K562 (cell line): ENCODE measurements at regions not wholly inside any gene's neighbourhood (a gene's known extent, or its start where the extent isn't known, plus 50 kb on each side); places are given as distances from the start of the nearest gene placed in this dataset.

Experiments
- ATAC-seq: fragments of 200-7000 bp; cut with Tn5 transposase; 3 replicates; pipeline ENCODE4 v1.9.1; 2020; ENCODE audit warnings: moderate library complexity
- BruUV-seq: library from RNA; stranded (reverse); fragments of 400-500 nt; replicated peaks from 2 replicates; lab custom pipeline; 2021; lab: Mats Ljungman, UMichigan
- CTCF ChIA-PET: fragments of 300-600 bp; formaldehyde crosslinking; extraction: SDS; loops from one replicate; lab custom pipeline; 2021; ENCODE audit warnings: low intra/inter-chr PET ratio; lab: Yijun Ruan, JAX
- POLR2A ChIA-PET: fragments of 300-600, 350-650 bp; sonication (Branson Sonifier 250); formaldehyde crosslinking; extraction: SDS; loops from one replicate; lab custom pipeline; 2021; ENCODE audit warnings: antibody characterized with exemption, inconsistent platforms; lab: Yijun Ruan, JAX
- DNase-seq, 4 experiments: peaks; one replicate each; pipeline versions ENCODE4 v3.0.0 to v3.0.0-alpha.2; 2011 to 2018; ENCODE audit warnings: low spot score in 3 of 4, mixed read lengths in 3 of 4; ENCODE audit errors: extremely low read depth in 1 of 4
- FAIRE-seq: peaks from 2 replicates; lab custom pipeline; 2011; peaks lifted over from hg19 to GRCh38; lab: Jason Lieb, UNC
- H2AFZ ChIP-seq: 2 replicates; pipeline ENCODE4 v1.6.0; 2011; ENCODE audit warnings: low read depth, low read length, control low read depth, inconsistent platforms
- H3K27ac ChIP-seq: fragments of 200-600 bp; 3 replicates; pipeline ENCODE4 v1.8.0; 2011; ENCODE audit warnings: low read depth, mild to moderate bottlenecking, control low read depth, inconsistent platforms, low read length, moderate library complexity, mixed read lengths; ENCODE audit errors: extremely low read depth
- H3K27me3 ChIP-seq, 2 experiments: fragments of 300-600 bp in 1 of 2; 2 replicates in 1 of 2; 3 replicates in 1 of 2; pipeline versions ENCODE4 v1.6.0 to v1.8.0; 2011; ENCODE audit warnings: inconsistent platforms in 2 of 2, low read length in 2 of 2, mild to moderate bottlenecking in 1 of 2, mixed read lengths in 1 of 2, moderate library complexity in 1 of 2; ENCODE audit not compliant: control insufficient read depth in 2 of 2, insufficient read depth in 2 of 2
- H3K36me3 ChIP-seq: fragments of 300-600 bp; 3 replicates; pipeline ENCODE4 v1.8.0; 2011; ENCODE audit warnings: mild to moderate bottlenecking, low read length, inconsistent platforms; ENCODE audit not compliant: control insufficient read depth, insufficient read depth
- H3K4me1 ChIP-seq, 2 experiments: fragments of 200-600 bp in 1 of 2; replicated peaks in 1 of 2; 2 replicates in 1 of 2; 3 replicates in 1 of 2; pipeline versions ENCODE4 v1.5.1 to v1.8.0; 2011; ENCODE audit warnings: inconsistent platforms in 2 of 2, low read length in 2 of 2, mild to moderate bottlenecking in 1 of 2, mixed read lengths in 1 of 2, moderate library complexity in 1 of 2; ENCODE audit not compliant: control insufficient read depth in 2 of 2, insufficient read depth in 2 of 2
- H3K4me2 ChIP-seq: 2 replicates; pipeline ENCODE4 v1.6.1; 2011; ENCODE audit warnings: low read length, control low read depth, inconsistent platforms, mixed read lengths; ENCODE audit not compliant: insufficient read depth
- H3K4me3 ChIP-seq: fragments of 200-600 bp; sonication (generic), shearing (Covaris generic); 2 replicates; pipeline ENCODE4 v1.5.1; 2016; ENCODE audit warnings: control low read depth, inconsistent platforms
- H3K79me2 ChIP-seq: fragments of 200-600 bp; 3 replicates; pipeline ENCODE4 v1.8.0; 2011; ENCODE audit warnings: low read length, inconsistent platforms; ENCODE audit not compliant: control insufficient read depth, insufficient read depth
- H3K9ac ChIP-seq, 2 experiments: 2 replicates each; pipeline versions ENCODE4 v1.6.0 to v1.6.1; 2011; ENCODE audit warnings: low read depth in 2 of 2, low read length in 2 of 2, control low read depth in 1 of 2, inconsistent platforms in 1 of 2, mild to moderate bottlenecking in 1 of 2, mixed read lengths in 1 of 2; ENCODE audit not compliant: insufficient read depth in 1 of 2
- H3K9me1 ChIP-seq: one replicate; pipeline ENCODE4 v1.6.0; 2011; ENCODE audit warnings: inconsistent platforms, mild to moderate bottlenecking, low read length, moderate library complexity; ENCODE audit not compliant: control insufficient read depth, insufficient read depth
- H3K9me3 ChIP-seq: replicated peaks from 2 replicates; pipeline ENCODE4 v1.5.1; 2011; ENCODE audit warnings: low read depth, low read length, inconsistent platforms; ENCODE audit not compliant: control insufficient read depth, insufficient read depth
- H4K20me1 ChIP-seq: replicated peaks from 2 replicates; pipeline ENCODE4 v1.6.1; 2011; ENCODE audit warnings: low read length, inconsistent platforms, mixed read lengths; ENCODE audit not compliant: control insufficient read depth, insufficient read depth
- CREM ChIP-seq: IDR thresholded peaks from 2 replicates; pipeline ENCODE4 v1.6.1; 2014; ENCODE audit warnings: antibody characterized with exemption, low read depth
- ESRRB ChIP-seq: fragments of 250-450 bp; sonication (Bioruptor Pico); IDR thresholded peaks from 2 replicates; pipeline ENCODE4 v1.5.0; 2020; ENCODE audit warnings: mild to moderate bottlenecking, moderate library complexity, borderline replicate concordance
- KLF13 ChIP-seq: fragments of 450-650 bp; IDR thresholded peaks from 2 replicates; pipeline ENCODE4 v1.6.1; 2016; ENCODE audit warnings: missing genetic modification characterization, low read depth, mild to moderate bottlenecking, missing compliant biosample characterization, moderate library complexity, borderline replicate concordance
- PHB ChIP-seq: fragments of 250-450 bp; sonication (Bioruptor Pico); IDR thresholded peaks from 2 replicates; pipeline ENCODE4 v1.5.0; 2021
- PHF20 ChIP-seq: fragments of 450-650 bp; IDR thresholded peaks from 2 replicates; pipeline ENCODE4 v1.6.1; 2018; ENCODE audit not compliant: partially characterized antibody
- SMARCA4 ChIP-seq: fragments of 450-650 bp; IDR thresholded peaks from 2 replicates; pipeline ENCODE4 v1.6.1; 2016
- SMARCB1 ChIP-seq: IDR thresholded peaks from 2 replicates; pipeline ENCODE4 v1.6.1; 2011; ENCODE audit warnings: improper control_type of control experiment, low read depth; ENCODE audit not compliant: insufficient read length
- ZBTB17 ChIP-seq: fragments of 450-650 bp; formaldehyde crosslinking; IDR thresholded peaks from 2 replicates; pipeline ENCODE4 v1.4.0; 2020; ENCODE audit warnings: mild to moderate bottlenecking
- ZNF668 ChIP-seq: fragments of 250-450 bp; sonication (Bioruptor Pico); IDR thresholded peaks from 2 replicates; pipeline ENCODE4 v1.8.0; 2022; ENCODE audit warnings: mild to moderate bottlenecking, inconsistent platforms
- WGBS: fragments of 100-300 bp; shearing (Covaris generic); methylation state at CpG from one replicate; pipeline ENCODE4 v1.1.6; 2016; ENCODE audit warnings: low coverage, mixed read lengths; ENCODE audit not compliant: insufficient coverage; ENCODE audit errors: missing lambda C conversion rate; 5-methylcytosine and 5-hydroxymethylcytosine counted together
- in situ Hi-C: fragments of 300-500 bp; cut with MboI; formaldehyde crosslinking; loops from 4 replicates; pipeline ENCODE4 v1.15.0; 2018; ENCODE audit warnings: inconsistent platforms, mixed read lengths
- intact Hi-C: fragments of 100-400 bp; cut with micrococcal nuclease; formaldehyde crosslinking; loops from 2 replicates; pipeline ENCODE4 v1.14.2; 2022
- TF ChIP-seq, protein P1 (sequence below): fragments of 200-600 bp; sonication (generic); IDR thresholded peaks from one replicate; pipeline ENCODE4 v1.6.1; 2012; ENCODE audit warnings: mild to moderate bottlenecking, low read depth, low read length, inconsistent platforms

DNA sequence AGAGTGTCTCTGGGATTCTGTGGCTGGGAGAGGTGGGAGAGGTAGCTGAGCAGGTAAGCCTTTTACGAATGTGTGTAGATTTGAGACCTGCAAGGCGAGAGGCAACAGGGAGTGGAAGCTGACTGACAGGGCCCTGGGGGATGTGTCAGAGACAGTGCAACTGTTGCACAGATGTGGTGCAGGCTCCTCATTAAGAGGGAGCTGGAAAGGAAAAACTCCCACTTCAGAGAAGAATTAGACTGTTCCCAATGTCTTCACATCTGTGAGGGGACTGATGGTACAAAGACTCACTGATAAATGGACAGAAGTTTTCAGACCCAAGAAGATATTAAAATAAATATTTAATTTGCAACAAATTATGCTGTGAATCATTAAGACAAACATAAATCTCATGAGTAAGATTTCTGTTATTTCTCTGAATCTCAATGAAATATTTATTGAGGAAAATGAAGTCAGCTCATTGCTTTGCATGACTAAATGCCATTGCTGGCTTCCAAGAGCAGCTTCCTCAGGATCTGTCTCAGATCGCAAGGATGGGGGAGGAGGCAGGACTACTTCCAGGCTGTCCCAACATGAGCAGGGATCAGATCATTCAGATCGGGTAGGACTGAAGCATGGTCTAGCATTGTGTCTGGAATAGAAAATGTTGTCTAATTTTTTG lies 127.3 kb upstream of the ROPN1 start:
- H3K9ac ChIP-seq, result no peak overlapping the region
- in situ Hi-C loops (no loop called here), intact Hi-C loops (no loop called here)
- POLR2A ChIA-PET, result no interaction called here
- no peaks in the 10 kb centered on the region for H3K9me3 ChIP-seq
- no peak overlapping the region for H3K4me3 ChIP-seq
- no peaks in the 10 kb centered on the region for H3K4me1 ChIP-seq
- no peak overlapping the region for H3K4me2 ChIP-seq
- 4% methylated on average over 4 of the region's 4 CpGs for WGBS
- H2AFZ ChIP-seq, result no peak overlapping the region
- CTCF ChIA-PET, result no interaction called here
- no peaks in the 10 kb centered on the region for H3K79me2 ChIP-seq
- no peaks in the 10 kb centered on the region for H3K36me3 ChIP-seq
- no peaks in the 10 kb centered on the region for H4K20me1 ChIP-seq
- no peaks in the 10 kb centered on the region for H3K27me3 ChIP-seq
- FAIRE-seq, result no peak
- no peak for ATAC-seq
- no peak for DNase-seq
- BruUV-seq, result no TSS peak
- no peaks in the 10 kb centered on the region for H3K9me1 ChIP-seq
- no peak overlapping the region for H3K27ac ChIP-seq
- no peak for TF ChIP-seq ZNF668
- TF ChIP-seq SMARCB1, result no peak
- no peak for TF ChIP-seq KLF13 (tag)
- TF ChIP-seq ZBTB17, result no peak
- no peak for TF ChIP-seq SMARCA4
- no peak for TF ChIP-seq CREM
- no peak for TF ChIP-seq ESRRB (CRISPR knock-in tag)
- TF ChIP-seq, protein P1, sequence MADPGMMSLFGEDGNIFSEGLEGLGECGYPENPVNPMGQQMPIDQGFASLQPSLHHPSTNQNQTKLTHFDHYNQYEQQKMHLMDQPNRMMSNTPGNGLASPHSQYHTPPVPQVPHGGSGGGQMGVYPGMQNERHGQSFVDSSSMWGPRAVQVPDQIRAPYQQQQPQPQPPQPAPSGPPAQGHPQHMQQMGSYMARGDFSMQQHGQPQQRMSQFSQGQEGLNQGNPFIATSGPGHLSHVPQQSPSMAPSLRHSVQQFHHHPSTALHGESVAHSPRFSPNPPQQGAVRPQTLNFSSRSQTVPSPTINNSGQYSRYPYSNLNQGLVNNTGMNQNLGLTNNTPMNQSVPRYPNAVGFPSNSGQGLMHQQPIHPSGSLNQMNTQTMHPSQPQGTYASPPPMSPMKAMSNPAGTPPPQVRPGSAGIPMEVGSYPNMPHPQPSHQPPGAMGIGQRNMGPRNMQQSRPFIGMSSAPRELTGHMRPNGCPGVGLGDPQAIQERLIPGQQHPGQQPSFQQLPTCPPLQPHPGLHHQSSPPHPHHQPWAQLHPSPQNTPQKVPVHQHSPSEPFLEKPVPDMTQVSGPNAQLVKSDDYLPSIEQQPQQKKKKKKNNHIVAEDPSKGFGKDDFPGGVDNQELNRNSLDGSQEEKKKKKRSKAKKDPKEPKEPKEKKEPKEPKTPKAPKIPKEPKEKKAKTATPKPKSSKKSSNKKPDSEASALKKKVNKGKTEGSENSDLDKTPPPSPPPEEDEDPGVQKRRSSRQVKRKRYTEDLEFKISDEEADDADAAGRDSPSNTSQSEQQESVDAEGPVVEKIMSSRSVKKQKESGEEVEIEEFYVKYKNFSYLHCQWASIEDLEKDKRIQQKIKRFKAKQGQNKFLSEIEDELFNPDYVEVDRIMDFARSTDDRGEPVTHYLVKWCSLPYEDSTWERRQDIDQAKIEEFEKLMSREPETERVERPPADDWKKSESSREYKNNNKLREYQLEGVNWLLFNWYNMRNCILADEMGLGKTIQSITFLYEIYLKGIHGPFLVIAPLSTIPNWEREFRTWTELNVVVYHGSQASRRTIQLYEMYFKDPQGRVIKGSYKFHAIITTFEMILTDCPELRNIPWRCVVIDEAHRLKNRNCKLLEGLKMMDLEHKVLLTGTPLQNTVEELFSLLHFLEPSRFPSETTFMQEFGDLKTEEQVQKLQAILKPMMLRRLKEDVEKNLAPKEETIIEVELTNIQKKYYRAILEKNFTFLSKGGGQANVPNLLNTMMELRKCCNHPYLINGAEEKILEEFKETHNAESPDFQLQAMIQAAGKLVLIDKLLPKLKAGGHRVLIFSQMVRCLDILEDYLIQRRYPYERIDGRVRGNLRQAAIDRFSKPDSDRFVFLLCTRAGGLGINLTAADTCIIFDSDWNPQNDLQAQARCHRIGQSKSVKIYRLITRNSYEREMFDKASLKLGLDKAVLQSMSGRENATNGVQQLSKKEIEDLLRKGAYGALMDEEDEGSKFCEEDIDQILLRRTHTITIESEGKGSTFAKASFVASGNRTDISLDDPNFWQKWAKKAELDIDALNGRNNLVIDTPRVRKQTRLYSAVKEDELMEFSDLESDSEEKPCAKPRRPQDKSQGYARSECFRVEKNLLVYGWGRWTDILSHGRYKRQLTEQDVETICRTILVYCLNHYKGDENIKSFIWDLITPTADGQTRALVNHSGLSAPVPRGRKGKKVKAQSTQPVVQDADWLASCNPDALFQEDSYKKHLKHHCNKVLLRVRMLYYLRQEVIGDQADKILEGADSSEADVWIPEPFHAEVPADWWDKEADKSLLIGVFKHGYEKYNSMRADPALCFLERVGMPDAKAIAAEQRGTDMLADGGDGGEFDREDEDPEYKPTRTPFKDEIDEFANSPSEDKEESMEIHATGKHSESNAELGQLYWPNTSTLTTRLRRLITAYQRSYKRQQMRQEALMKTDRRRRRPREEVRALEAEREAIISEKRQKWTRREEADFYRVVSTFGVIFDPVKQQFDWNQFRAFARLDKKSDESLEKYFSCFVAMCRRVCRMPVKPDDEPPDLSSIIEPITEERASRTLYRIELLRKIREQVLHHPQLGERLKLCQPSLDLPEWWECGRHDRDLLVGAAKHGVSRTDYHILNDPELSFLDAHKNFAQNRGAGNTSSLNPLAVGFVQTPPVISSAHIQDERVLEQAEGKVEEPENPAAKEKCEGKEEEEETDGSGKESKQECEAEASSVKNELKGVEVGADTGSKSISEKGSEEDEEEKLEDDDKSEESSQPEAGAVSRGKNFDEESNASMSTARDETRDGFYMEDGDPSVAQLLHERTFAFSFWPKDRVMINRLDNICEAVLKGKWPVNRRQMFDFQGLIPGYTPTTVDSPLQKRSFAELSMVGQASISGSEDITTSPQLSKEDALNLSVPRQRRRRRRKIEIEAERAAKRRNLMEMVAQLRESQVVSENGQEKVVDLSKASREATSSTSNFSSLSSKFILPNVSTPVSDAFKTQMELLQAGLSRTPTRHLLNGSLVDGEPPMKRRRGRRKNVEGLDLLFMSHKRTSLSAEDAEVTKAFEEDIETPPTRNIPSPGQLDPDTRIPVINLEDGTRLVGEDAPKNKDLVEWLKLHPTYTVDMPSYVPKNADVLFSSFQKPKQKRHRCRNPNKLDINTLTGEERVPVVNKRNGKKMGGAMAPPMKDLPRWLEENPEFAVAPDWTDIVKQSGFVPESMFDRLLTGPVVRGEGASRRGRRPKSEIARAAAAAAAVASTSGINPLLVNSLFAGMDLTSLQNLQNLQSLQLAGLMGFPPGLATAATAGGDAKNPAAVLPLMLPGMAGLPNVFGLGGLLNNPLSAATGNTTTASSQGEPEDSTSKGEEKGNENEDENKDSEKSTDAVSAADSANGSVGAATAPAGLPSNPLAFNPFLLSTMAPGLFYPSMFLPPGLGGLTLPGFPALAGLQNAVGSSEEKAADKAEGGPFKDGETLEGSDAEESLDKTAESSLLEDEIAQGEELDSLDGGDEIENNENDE, result no peak
- TF ChIP-seq PHB (CRISPR knock-in tag), result no peak
- no peak for TF ChIP-seq PHF20
